Prostate gland (tissue), 2 donors: ENCODE measurements at regions not wholly inside any gene's neighbourhood (a gene's known extent, or its start where the extent isn't known, plus 50 kb on each side); places are given as distances from the start of the nearest gene placed in this dataset.

Experiments used
- DNase-seq: peaks from one replicate; pipeline ENCODE4 v3.0.0-alpha.2; 2019; ENCODE audit warnings: low spot score
- H3K27ac ChIP-seq, 2 donors: fragments of 200-600 bp; sonication (generic); 2 replicates each; pipeline ENCODE4 v1.5.1; 2017 to 2019
- H3K27me3 ChIP-seq: fragments of 200-600 bp; sonication (generic); replicated peaks from 2 replicates; pipeline ENCODE4 v1.5.1; 2019; ENCODE audit not compliant: insufficient read depth
- H3K36me3 ChIP-seq, 2 donors: fragments of 200-600 bp; sonication (generic); 1 replicate in 1 of 2; 2 replicates in 1 of 2; pipeline versions ENCODE4 v1.5.1 to v1.8.1; 2017 to 2019
- H3K4me1 ChIP-seq: fragments of 200-600 bp; sonication (generic); replicated peaks from 2 replicates; pipeline ENCODE4 v1.5.1; 2019
- H3K4me3 ChIP-seq, 2 donors: fragments of 200-600 bp; sonication (generic); 2 replicates each; pipeline ENCODE4 v1.5.1; 2017 to 2019
- H3K9me3 ChIP-seq: fragments of 200-600 bp; sonication (generic); 2 replicates; pipeline ENCODE4 v1.5.1; 2017
- CTCF ChIP-seq, 4 experiments: fragments of 200-600 bp in 2 of 4; fragments of 450-650 bp in 2 of 4; sonication (generic) in 2 of 4; IDR thresholded peaks; 1 replicate in 3 of 4; 2 replicates in 1 of 4; pipeline ENCODE4 v1.5.1; 2016 to 2019; ENCODE audit warnings: antibody characterized with exemption in 4 of 4, mild to moderate bottlenecking in 2 of 4, moderate library complexity in 2 of 4
- POLR2A ChIP-seq: fragments of 450-650 bp; IDR thresholded peaks from one replicate; pipeline ENCODE4 v1.6.1; 2016; ENCODE audit warnings: antibody characterized with exemption, mild to moderate bottlenecking
- POLR2AphosphoS5 ChIP-seq: sonication (generic); formaldehyde crosslinking; IDR thresholded peaks from one replicate; pipeline ENCODE4 v1.6.1; 2017; ENCODE audit warnings: antibody characterized with exemption
- WGBS: methylation state at CpG from one replicate; pipeline ENCODE4 v1.1.5; 2018; 5-methylcytosine and 5-hydroxymethylcytosine counted together
- intact Hi-C: fragments of 100-400 bp; cut with DNase I; formaldehyde crosslinking; loops from one replicate; pipeline ENCODE4 v1.14.2; 2022

GRCh38 chr18:78561757-78562510 lies 417.7 kb upstream of the SALL3 start:
- Histone ChIP-seq H3K36me3 (no peaks in the 10 kb centered on the region), H3K9me3 (no peaks in the 10 kb centered on the region), H3K27ac (no peak overlapping the region), H3K4me3 (no peak overlapping the region), H3K27me3 (no peaks in the 10 kb centered on the region), H3K4me1 (no peaks in the 10 kb centered on the region)
- intact Hi-C loops = no loop called here
- WGBS = 77% methylated on average over 22 of the region's 22 CpGs
- no peak for DNase-seq
- TF ChIP-seq POLR2AphosphoS5 (no peak), CTCF (IDR thresholded peaks at IDR 0.05) (no peak), POLR2A (no peak)

- no peak for DNase-seq
- H3K4me1 ChIP-seq = no peaks in the 10 kb centered on the region
- H3K27ac ChIP-seq = no peak overlapping the region
- no peaks in the 10 kb centered on the region for H3K9me3 ChIP-seq
- 91% methylated on average over 35 of the region's 35 CpGs for WGBS
- TF ChIP-seq CTCF (IDR thresholded peaks at IDR 0.05) = no peak
- TF ChIP-seq POLR2A = no peak
- no peaks in the 10 kb centered on the region for H3K36me3 ChIP-seq
- H3K27me3 ChIP-seq = no peaks in the 10 kb centered on the region
- H3K4me3 ChIP-seq = no peak overlapping the region
- intact Hi-C loops = no loop called here
Observed at GRCh38 chr18:78562531-78562961, 417.1 kb upstream of the SALL3 start.

GRCh38 chr18:78563110-78563509 lies 416.5 kb upstream of the SALL3 start:
- intact Hi-C loops = no loop called here
- TF ChIP-seq POLR2AphosphoS5 = no peak
- TF ChIP-seq CTCF (IDR thresholded peaks at IDR 0.05) = no peak
- TF ChIP-seq POLR2A = no peak
- 97% methylated on average over 15 of the region's 15 CpGs for WGBS

GRCh38 chr18:78564030-78564429 lies 415.6 kb upstream of the SALL3 start:
- Histone ChIP-seq H3K9me3 (no peaks in the 10 kb centered on the region), H3K4me1 (no peaks in the 10 kb centered on the region), H3K36me3 (no peaks in the 10 kb centered on the region), H3K4me3 (no peak overlapping the region), H3K27me3 (no peaks in the 10 kb centered on the region), H3K27ac (no peak overlapping the region)
- no peak for DNase-seq
- TF ChIP-seq CTCF (IDR thresholded peaks at IDR 0.05) (no peak), POLR2AphosphoS5 (no peak)
- WGBS = 85% methylated on average over 7 of the region's 7 CpGs
- intact Hi-C loops = no loop called here

More at GRCh38 chr18:78563110-78563509, 416.5 kb upstream of the SALL3 start:
- H3K27ac ChIP-seq = no peak overlapping the region
- no peak overlapping the region for H3K4me3 ChIP-seq
- no peaks in the 10 kb centered on the region for H3K27me3 ChIP-seq
- DNase-seq = no peak
- no peaks in the 10 kb centered on the region for H3K9me3 ChIP-seq
- H3K4me1 ChIP-seq = no peaks in the 10 kb centered on the region
- H3K36me3 ChIP-seq = no peaks in the 10 kb centered on the region

GRCh38 chr18:78564518-78564917 lies 415.1 kb upstream of the SALL3 start:
- TF ChIP-seq CTCF (IDR thresholded peaks at IDR 0.05) (no peak), POLR2A (no peak), POLR2AphosphoS5 (no peak)
- H3K4me3 ChIP-seq = no peak overlapping the region
- H3K36me3 ChIP-seq = no peaks in the 10 kb centered on the region
- H3K4me1 ChIP-seq = no peaks in the 10 kb centered on the region
- WGBS = 77% methylated on average over 14 of the region's 14 CpGs
- no peaks in the 10 kb centered on the region for H3K9me3 ChIP-seq
- no peak overlapping the region for H3K27ac ChIP-seq
- intact Hi-C loops = no loop called here
- DNase-seq = no peak
- no peaks in the 10 kb centered on the region for H3K27me3 ChIP-seq
